B cell (primary cell): ENCODE measurements at regions not wholly inside any gene's neighbourhood (a gene's known extent, or its start where the extent isn't known, plus 50 kb on each side); places are given as distances from the start of the nearest gene placed in this dataset.

ENCODE experiments used
- EZH2 ChIP-seq: IDR thresholded peaks from 2 replicates; pipeline ENCODE4 v1.6.1; 2012; ENCODE audit warnings: borderline replicate concordance, low read depth, mild to moderate bottlenecking, moderate library complexity, low read length; ENCODE audit not compliant: insufficient read depth, poor library complexity, severe bottlenecking
- TF ChIP-seq, protein P1 (sequence below): fragments of 200-600 bp; IDR thresholded peaks from one replicate; pipeline ENCODE4 v1.8.0; 2022; ENCODE audit warnings: antibody characterized with exemption, mild to moderate bottlenecking

- TF ChIP-seq EZH2, result no peak
- TF ChIP-seq, protein P1, sequence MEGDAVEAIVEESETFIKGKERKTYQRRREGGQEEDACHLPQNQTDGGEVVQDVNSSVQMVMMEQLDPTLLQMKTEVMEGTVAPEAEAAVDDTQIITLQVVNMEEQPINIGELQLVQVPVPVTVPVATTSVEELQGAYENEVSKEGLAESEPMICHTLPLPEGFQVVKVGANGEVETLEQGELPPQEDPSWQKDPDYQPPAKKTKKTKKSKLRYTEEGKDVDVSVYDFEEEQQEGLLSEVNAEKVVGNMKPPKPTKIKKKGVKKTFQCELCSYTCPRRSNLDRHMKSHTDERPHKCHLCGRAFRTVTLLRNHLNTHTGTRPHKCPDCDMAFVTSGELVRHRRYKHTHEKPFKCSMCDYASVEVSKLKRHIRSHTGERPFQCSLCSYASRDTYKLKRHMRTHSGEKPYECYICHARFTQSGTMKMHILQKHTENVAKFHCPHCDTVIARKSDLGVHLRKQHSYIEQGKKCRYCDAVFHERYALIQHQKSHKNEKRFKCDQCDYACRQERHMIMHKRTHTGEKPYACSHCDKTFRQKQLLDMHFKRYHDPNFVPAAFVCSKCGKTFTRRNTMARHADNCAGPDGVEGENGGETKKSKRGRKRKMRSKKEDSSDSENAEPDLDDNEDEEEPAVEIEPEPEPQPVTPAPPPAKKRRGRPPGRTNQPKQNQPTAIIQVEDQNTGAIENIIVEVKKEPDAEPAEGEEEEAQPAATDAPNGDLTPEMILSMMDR, result no peak
Measured at GRCh38 chr11:70624598-70624993, 226.3 kb downstream of the CTTN start.
